Omental fat pad (tissue), 3 donors: ENCODE measurements at regions not wholly inside any gene's neighbourhood (a gene's known extent, or its start where the extent isn't known, plus 50 kb on each side); places are given as distances from the start of the nearest gene placed in this dataset.

Source experiments
- ATAC-seq: fragments of 150-250 bp; one replicate; pipeline ENCODE4 v1.9.1; 2016; ENCODE audit warnings: mild to moderate bottlenecking, moderate library complexity; ENCODE audit not compliant: low FRiP score
- DNase-seq: peaks from one replicate; pipeline ENCODE4 v3.0.0-alpha.2; 2019; ENCODE audit warnings: low spot score
- TF ChIP-seq, protein P1 (sequence below), 3 donors: fragments of 450-650 bp; IDR thresholded peaks; one replicate each; pipeline ENCODE4 v1.5.1; 2016 to 2017; ENCODE audit warnings: antibody characterized with exemption in 3 of 3, mild to moderate bottlenecking in 3 of 3, moderate library complexity in 2 of 3

DNA sequence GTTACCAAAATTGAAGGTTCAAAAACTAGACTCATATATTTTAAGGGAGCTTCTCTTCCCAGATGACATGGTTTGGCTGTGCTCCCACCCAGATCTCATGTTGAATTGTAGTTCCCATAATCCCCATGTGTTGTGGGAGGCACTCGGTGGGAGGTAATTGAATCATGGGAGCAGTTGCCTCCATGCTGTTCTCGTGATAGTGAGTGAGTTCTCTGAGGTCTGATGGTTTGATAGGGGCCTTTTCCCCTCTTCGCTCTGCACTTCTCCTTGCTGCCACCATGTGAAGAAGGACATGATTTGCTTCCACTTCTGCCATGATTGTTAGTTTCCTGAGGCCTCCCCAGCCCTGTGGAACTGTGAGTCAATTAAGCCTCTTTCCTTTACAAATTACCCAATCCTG, 140.1 kb downstream of the MAIP1 start:
- TF ChIP-seq, protein P1, sequence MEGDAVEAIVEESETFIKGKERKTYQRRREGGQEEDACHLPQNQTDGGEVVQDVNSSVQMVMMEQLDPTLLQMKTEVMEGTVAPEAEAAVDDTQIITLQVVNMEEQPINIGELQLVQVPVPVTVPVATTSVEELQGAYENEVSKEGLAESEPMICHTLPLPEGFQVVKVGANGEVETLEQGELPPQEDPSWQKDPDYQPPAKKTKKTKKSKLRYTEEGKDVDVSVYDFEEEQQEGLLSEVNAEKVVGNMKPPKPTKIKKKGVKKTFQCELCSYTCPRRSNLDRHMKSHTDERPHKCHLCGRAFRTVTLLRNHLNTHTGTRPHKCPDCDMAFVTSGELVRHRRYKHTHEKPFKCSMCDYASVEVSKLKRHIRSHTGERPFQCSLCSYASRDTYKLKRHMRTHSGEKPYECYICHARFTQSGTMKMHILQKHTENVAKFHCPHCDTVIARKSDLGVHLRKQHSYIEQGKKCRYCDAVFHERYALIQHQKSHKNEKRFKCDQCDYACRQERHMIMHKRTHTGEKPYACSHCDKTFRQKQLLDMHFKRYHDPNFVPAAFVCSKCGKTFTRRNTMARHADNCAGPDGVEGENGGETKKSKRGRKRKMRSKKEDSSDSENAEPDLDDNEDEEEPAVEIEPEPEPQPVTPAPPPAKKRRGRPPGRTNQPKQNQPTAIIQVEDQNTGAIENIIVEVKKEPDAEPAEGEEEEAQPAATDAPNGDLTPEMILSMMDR (IDR thresholded peaks at IDR 0.05), result no peak
- DNase-seq (no peak), ATAC-seq (no peak)

DNA sequence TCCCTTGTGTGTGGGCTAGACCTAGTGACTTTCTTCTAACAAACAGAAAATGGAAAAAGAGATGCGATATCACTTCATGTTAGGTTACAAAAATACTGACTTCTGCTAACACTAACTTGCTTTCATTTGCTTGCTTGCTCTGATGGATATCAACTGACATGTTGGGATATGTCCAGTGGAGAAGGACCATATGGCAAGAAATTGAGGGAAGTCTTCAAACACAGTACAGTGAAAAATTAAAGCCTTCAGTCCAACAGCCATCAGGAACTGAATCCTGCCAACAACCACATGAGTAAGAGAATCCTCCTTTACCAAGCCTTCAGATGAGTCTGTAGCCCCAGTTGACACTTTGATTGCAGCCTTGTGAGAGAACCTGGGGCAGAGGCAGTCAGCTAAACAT, 143.9 kb downstream of the MAIP1 start:
- ATAC-seq (no peak), DNase-seq (no peak)
- TF ChIP-seq, protein P1 (IDR thresholded peaks at IDR 0.05), result no peak

GRCh38 chr2:200100027-200100426, 144.6 kb downstream of the MAIP1 start:
- TF ChIP-seq, protein P1 (IDR thresholded peaks at IDR 0.05), result no peak
- ATAC-seq (no peak), DNase-seq (no peak)

DNA sequence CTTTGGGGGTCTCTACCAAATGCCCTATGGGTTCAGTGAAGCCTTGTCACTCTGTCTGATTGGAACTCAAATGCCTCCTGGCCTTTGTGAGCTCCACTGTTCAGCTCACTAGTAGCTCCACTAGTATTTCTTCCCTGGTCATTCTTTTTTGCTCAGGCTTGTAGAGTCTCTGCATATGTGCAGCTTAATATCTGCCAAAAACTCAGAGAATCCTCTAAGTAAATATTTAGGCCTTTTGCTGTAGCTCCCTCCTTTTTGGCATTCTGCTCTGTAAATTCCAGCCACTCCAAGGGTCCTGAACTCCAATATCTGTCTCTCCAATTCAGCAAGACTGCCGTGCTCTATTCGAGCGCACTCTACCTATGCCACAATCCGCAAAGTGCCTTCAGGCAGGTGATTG, 146.5 kb downstream of the MAIP1 start:
- TF ChIP-seq, protein P1 (IDR thresholded peaks at IDR 0.05), result no peak
- DNase-seq (no peak), ATAC-seq (no peak)

DNA sequence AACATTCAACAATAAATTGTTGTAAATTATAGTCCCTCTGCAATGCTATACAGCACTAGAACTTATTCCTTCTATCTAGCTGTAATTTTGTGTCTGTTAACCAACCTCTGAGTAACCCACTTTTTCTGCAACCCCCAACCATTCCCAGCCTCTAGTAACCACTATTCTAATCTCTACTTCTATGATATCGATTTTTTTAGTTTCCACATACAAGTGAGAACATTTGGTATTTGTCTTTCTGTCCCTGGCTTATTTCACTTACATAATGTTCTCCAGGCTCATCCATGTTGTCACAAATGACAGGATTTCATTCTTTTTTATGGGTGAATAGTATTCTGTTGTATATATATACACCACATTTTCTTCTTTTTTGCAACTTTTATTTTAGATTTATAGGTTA, 147.6 kb downstream of the MAIP1 start:
- ATAC-seq (no peak), DNase-seq (no peak)
- TF ChIP-seq, protein P1 (IDR thresholded peaks at IDR 0.05), result no peak

GRCh38 chr2:200104015-200104414, 148.6 kb downstream of the MAIP1 start:
- TF ChIP-seq, protein P1 (IDR thresholded peaks at IDR 0.05), result no peak
- ATAC-seq (no peak), DNase-seq (no peak)

DNA sequence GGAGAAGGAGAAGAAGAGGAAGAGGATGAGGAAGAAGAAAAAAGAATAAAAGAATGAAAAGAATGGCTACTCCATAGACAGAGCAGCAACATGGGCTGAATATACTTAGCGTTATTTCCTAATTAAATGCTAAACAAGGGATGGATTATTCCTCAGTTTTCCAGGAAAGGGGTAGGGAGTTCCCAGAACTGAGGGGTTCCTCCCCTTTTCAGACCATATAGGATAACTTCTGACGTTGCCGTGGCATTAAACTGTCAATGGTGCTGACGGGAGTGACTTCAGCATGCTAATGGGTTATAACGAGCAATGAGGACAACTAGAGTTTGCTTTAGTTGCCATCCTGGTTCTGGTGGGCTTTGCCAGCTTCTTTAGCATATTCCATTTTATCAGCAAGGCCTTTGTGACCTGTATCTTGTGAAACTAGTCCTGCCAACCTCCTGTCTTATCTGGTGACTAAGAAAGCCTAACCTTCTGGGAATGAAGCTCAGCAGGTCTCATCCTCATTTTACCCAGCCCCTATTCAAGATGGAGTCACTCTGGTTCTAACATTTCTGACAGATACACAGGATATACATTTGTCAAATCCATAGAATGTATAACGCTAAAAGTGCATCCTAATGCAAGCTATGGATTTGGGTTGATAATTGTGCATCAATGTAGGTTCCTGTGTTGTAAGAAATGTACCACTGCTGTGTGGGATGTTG, 152.3 kb downstream of the MAIP1 start:
- TF ChIP-seq, protein P1 (IDR thresholded peaks at IDR 0.05), result no peak
- DNase-seq (no peak), ATAC-seq (no peak)
